NCI-H82 treated with DMSO at 0.1 percent for 48 hours (cell line): ENCODE measurements at regions not wholly inside any gene's neighbourhood (a gene's known extent, or its start where the extent isn't known, plus 50 kb on each side); places are given as distances from the start of the nearest gene placed in this dataset.
A peak's percentile ranks its signal among the peaks of the same experiment; 100 is the strongest.

Experiments used
- DNase-seq: peaks from one replicate; lab custom pipeline; 2025; ENCODE audit not compliant: unreplicated experiment; lab: John Stamatoyannopoulos, UW

DNA sequence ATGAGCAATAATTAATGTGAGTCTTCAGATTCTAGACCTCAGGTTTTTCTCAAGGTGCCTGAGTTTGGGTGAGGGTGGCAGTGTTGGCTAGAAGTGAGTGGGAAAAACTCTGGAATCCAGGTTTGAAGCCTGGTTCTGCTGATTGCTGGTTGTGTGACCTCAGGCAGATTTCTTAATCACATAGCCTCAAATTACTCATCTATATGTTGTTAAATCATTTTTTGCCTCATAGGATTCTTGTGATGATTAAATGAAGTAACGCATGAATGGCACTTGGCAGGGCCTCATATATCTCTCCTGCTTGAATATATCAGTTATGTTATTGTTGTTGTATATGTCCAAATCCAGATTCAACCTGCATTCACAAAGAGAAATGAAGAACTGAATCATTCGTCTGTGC lies 60.5 kb downstream of the NR2F2 start:
- no peak for DNase-seq

GRCh38 chr15:96392380-96393208 lies 62.1 kb downstream of the NR2F2 start:
- no peak for DNase-seq

DNA sequence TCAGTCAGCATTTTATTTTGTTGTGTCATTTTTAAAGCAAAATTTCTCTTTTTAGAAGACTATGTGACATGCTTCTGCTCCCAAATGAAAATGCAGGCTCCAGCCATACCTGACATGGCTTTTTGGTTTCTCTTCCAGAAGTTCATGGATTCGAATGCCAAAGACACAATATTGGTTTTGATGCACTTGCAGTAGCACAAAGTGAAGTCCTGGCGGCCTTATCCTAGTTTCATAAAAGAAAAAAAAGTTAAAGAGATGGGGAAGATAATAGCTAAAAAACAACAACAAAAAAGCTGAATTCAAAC lies 62.7 kb downstream of the NR2F2 start:
- DNase-seq, result no peak

DNA sequence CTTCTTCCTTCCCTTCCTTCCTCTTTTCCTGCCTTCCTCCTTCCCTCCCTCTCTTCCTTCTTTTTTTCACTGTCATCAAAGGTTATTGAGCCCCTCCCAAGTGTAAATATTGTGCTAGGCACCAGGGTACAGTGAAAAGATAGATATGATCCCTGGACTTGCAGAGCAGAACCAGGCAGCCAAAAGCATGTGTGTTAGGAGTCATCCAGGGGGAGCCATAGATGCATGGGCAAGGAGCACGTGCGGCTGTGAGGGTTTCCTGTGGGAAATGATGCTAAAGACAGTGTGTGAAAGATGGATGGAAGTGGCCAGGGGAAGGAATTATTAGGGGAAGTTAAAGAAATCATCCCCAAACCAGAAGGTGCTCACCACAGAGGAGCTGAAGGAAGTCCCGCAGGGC lies 65.2 kb downstream of the NR2F2 start:
- no peak for DNase-seq

DNA sequence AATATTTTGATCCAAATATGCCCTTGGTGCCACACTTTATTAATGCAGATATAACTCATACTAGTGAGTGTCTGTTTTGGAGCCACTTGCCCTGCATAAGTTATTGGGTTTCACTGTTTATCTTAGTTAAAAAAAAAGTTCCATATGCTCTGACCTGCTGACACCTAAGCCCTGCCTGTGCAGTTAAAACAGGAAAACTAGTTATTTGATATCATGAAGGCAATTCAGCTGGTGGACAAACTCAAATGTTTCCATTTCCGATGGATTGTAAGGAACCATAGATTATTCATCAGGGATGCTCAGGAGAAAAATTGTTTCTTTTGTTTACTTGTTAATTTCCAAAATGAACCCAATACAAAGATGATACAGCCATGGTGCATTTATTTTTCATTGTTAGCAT lies 68.3 kb downstream of the NR2F2 start:
- DNase-seq, result no peak

- peak; percentile 83 for DNase-seq
These were observed 71.9 kb downstream of the NR2F2 start for GRCh38 chr15:96402403-96402802.

GRCh38 chr15:96403071-96403470 lies 72.6 kb downstream of the NR2F2 start:
- DNase-seq, result no peak

GRCh38 chr15:96403932-96404331 lies 73.4 kb downstream of the NR2F2 start:
- no peak for DNase-seq

- DNase-seq, result no peak
These were observed 74.1 kb downstream of the NR2F2 start for GRCh38 chr15:96404560-96404959.

GRCh38 chr15:96406291-96406690 lies 75.8 kb downstream of the NR2F2 start:
- DNase-seq, result no peak

DNA sequence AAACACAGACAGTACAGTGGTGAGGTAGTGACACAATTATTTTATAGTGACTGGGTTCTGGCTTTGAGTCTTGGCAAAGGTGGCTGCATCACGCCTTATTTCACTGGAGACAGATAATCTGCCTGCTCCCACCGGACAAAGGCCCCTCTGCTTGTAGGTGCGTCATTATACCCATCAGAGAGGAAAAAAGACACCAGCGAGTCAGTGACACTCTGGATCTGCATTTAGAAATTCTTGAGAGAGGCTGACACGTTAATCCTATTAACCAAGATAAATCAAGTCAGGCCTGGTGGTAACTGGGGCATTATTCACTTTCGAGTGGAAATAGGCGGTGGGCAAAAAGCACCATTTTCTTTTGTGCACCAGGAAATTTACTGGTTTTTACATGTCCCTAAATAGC lies 76.2 kb downstream of the NR2F2 start:
- DNase-seq, result peak; percentile 74

- no peak for DNase-seq
These were observed 77.0 kb downstream of the NR2F2 start for GRCh38 chr15:96407482-96407881.

- DNase-seq, result no peak
These were observed 78.2 kb downstream of the NR2F2 start for GRCh38 chr15:96408591-96409183.

DNA sequence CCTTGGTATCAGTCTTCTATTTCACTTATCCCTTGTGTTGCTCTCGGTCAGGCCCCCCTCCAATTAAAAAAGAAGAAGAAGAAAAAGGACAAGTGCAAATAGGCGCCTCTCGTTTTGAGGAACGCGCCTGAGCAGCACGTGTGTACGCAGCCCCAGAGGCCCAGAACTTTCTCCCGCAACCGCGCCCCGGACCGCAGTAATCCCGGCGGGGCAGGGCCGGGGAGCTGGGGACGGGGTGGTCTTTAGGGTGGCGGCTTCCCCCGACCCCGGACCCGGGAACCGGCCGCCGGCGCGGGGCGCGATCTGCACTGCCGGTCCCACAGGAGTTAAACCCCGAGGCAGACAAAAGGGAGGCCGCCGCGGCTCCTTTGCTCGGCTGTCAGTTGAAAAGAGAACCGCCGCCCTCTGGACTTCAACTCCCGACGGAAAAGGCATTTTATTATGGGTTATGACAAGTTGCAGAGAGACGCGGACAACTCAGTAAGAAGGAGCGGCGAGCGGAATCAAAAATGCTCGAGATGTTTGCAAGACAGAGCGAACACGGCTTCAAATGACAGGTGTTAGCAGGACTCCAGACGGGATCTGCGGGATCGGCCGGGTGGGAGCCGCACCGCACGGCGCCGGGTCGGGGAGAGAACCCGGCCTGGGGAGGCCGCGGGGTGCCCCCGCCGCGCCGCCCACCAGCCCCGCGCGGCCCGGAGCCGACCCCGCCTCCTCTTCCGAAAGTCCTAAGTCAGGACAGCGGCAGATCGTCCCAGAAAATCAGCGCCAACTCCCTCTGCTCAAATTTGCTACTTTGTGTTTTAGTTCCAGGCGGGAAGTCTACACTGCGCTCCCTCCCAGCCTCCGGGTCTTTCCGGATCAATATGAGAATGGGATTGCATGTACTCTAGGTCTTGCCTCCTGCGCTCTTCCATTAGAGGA lies 79.0 kb downstream of the NR2F2 start:
- DNase-seq, result no peak

GRCh38 chr15:96410175-96411055 lies 79.9 kb downstream of the NR2F2 start:
- DNase-seq, result no peak

GRCh38 chr15:96411056-96412031 lies 80.8 kb downstream of the NR2F2 start:
- no peak for DNase-seq

DNA sequence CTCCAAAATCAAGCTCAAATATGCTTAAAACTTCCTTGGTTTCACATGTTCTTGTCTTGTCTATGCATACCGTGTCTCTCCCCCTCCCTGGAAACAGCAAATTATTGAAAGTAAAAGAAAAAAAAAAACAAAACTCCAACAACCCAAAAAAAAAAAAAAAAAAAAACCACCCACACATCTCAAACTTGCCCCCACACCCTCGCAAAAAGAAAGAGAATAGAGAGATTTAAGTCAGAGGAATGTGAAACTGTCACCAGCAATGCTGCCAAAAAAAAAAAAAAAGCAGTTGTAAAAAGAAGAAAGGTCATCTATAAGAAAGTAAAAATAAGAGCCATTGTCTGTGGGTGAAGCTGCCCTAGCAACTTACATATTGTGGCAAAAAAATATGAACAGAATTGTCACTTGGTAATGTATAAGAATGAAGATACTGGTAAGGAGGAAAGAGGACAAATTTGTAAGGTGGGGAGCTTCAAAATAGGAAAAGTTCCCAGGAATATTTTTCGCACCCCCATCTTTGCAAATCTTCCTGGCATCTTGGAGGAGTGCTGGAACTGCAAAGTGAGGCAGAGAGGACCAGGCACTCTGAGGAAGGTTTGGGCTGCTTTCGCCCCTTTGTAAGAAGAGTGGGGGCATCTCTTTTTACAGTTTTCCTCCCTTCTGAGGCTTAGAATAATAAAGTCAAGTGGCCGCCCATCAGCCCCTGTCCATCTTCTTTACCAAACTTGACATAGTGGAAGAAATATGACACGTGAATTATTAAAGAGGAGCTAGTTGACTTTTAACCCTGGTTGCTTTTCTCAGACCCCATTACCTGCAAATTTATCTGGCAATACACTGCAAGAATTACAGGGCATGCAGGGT lies 81.8 kb downstream of the NR2F2 start:
- DNase-seq, result no peak

DNA sequence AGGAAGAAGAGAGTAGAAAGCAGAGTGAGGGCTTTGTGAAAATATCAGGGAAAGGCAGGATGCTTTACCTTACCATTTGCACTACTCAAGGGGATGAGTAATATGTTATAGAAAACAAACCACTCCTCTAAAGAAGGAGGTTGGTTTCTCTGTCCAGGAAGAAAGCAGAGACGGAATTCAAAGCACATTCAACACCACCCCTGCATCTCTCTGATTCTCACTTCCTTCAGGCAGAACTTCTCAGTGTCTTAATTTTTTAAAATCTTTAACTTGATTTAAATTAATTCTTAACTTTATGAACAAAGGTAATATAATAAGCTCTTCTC lies 82.4 kb downstream of the NR2F2 start:
- no peak for DNase-seq

GRCh38 chr15:96413657-96414056 lies 83.2 kb downstream of the NR2F2 start:
- no peak for DNase-seq
